Osteoblast (primary cell): ENCODE measurements at regions not wholly inside any gene's neighbourhood (a gene's known extent, or its start where the extent isn't known, plus 50 kb on each side); places are given as distances from the start of the nearest gene placed in this dataset.

Experiments
- DNase-seq: peaks from one replicate; pipeline ENCODE4 v3.0.0; 2011; ENCODE audit warnings: low spot score, mixed read lengths; ENCODE audit not compliant: insufficient read length; ENCODE audit errors: missing footprints
- H2AFZ ChIP-seq: 2 replicates; pipeline ENCODE4 v1.6.0; 2011; ENCODE audit warnings: mild to moderate bottlenecking, low read length
- H3K27ac ChIP-seq: 2 replicates; pipeline ENCODE4 v1.5.1; 2011; ENCODE audit warnings: mild to moderate bottlenecking, low read depth, low read length, moderate library complexity
- H3K27me3 ChIP-seq: 2 replicates; pipeline ENCODE4 v1.6.0; 2012; ENCODE audit warnings: mild to moderate bottlenecking, control low read depth, inconsistent platforms, low read length, moderate library complexity; ENCODE audit not compliant: insufficient read depth
- H3K36me3 ChIP-seq: 2 replicates; pipeline ENCODE4 v1.5.1; 2011; ENCODE audit warnings: mild to moderate bottlenecking, low read length, control low read depth, moderate library complexity; ENCODE audit not compliant: insufficient read depth
- H3K4me1 ChIP-seq: 2 replicates; pipeline ENCODE4 v1.5.1; 2011; ENCODE audit warnings: mild to moderate bottlenecking, low read length, control low read depth, moderate library complexity; ENCODE audit not compliant: insufficient read depth
- H3K4me2 ChIP-seq: 2 replicates; pipeline ENCODE4 v1.6.0; 2011; ENCODE audit warnings: mild to moderate bottlenecking, low read length; ENCODE audit not compliant: insufficient read depth
- H3K4me3 ChIP-seq: fragments of 200-600 bp; sonication (generic); 3 replicates; pipeline ENCODE4 v1.5.1; 2012; ENCODE audit warnings: mild to moderate bottlenecking, low read length, inconsistent platforms; ENCODE audit not compliant: insufficient read depth
- H3K79me2 ChIP-seq: 2 replicates; pipeline ENCODE4 v1.6.0; 2012; ENCODE audit warnings: mild to moderate bottlenecking, low read length, control low read depth, inconsistent platforms; ENCODE audit not compliant: insufficient read depth
- H3K9me3 ChIP-seq: 2 replicates; pipeline ENCODE4 v1.5.1; 2011; ENCODE audit warnings: low read depth, low read length, control low read depth
- H4K20me1 ChIP-seq: 2 replicates; pipeline ENCODE4 v1.6.0; 2012; ENCODE audit warnings: mild to moderate bottlenecking, low read length, control low read depth; ENCODE audit not compliant: insufficient read depth
- TF ChIP-seq, protein P1 (sequence below): IDR thresholded peaks from 2 replicates; pipeline ENCODE4 v1.5.1; 2011; ENCODE audit warnings: mild to moderate bottlenecking, low read depth, low read length, moderate library complexity; ENCODE audit errors: extremely low read depth

- H3K4me3 ChIP-seq, result no peak overlapping the region
- no peaks in the 10 kb centered on the region for H3K9me3 ChIP-seq
- H3K79me2 ChIP-seq, result no peaks in the 10 kb centered on the region
- no peak for DNase-seq
- TF ChIP-seq, protein P1, sequence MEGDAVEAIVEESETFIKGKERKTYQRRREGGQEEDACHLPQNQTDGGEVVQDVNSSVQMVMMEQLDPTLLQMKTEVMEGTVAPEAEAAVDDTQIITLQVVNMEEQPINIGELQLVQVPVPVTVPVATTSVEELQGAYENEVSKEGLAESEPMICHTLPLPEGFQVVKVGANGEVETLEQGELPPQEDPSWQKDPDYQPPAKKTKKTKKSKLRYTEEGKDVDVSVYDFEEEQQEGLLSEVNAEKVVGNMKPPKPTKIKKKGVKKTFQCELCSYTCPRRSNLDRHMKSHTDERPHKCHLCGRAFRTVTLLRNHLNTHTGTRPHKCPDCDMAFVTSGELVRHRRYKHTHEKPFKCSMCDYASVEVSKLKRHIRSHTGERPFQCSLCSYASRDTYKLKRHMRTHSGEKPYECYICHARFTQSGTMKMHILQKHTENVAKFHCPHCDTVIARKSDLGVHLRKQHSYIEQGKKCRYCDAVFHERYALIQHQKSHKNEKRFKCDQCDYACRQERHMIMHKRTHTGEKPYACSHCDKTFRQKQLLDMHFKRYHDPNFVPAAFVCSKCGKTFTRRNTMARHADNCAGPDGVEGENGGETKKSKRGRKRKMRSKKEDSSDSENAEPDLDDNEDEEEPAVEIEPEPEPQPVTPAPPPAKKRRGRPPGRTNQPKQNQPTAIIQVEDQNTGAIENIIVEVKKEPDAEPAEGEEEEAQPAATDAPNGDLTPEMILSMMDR, result no peak
- H4K20me1 ChIP-seq, result no peaks in the 10 kb centered on the region
- no peaks in the 10 kb centered on the region for H3K4me1 ChIP-seq
- H3K4me2 ChIP-seq, result no peak overlapping the region
- H3K36me3 ChIP-seq, result no peaks in the 10 kb centered on the region
- H2AFZ ChIP-seq, result no peak overlapping the region
- peaks cover 32% of the 10 kb centered on the region for H3K27me3 ChIP-seq
- H3K27ac ChIP-seq, result no peak overlapping the region
Observed at GRCh38 chr9:121587863-121588262, 63.6 kb upstream of the DAB2IP start.

- Histone ChIP-seq H3K4me2 (no peak overlapping the region), H3K27me3 (peaks cover 31% of the 10 kb centered on the region), H3K4me3 (no peak overlapping the region), H3K4me1 (no peaks in the 10 kb centered on the region), H3K9me3 (no peaks in the 10 kb centered on the region), H2AFZ (no peak overlapping the region), H3K27ac (no peak overlapping the region), H3K36me3 (no peaks in the 10 kb centered on the region), H4K20me1 (no peaks in the 10 kb centered on the region), H3K79me2 (no peaks in the 10 kb centered on the region)
- DNase-seq, result no peak
- TF ChIP-seq, protein P1, result no peak
Observed at GRCh38 chr9:121589986-121590385, 61.4 kb upstream of the DAB2IP start.

DNA sequence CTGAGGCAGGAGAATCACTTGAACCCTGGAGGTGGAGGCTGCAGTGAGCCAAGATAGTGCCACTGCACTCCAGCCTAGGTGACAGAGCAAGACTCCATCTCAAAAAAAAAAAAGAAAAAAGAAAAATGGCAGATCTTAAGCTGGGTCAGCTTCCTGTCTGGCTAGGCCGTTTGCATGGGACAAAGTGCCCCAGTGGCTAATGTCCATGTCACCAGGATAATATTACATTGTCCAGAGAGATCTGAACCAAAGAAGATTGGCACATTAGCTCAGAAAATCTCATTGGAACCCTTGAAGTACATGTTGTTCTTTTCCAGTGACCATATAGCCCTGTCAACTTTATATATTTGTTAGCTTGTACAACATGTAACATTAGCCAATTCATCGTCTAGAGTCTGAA is 59.2 kb upstream of the DAB2IP start:
- Histone ChIP-seq H3K27me3 (peaks cover 18% of the 10 kb centered on the region), H3K4me1 (no peaks in the 10 kb centered on the region), H3K4me2 (no peak overlapping the region), H3K36me3 (no peaks in the 10 kb centered on the region), H4K20me1 (no peaks in the 10 kb centered on the region), H2AFZ (no peak overlapping the region), H3K27ac (no peak overlapping the region), H3K9me3 (no peaks in the 10 kb centered on the region), H3K79me2 (no peaks in the 10 kb centered on the region), H3K4me3 (no peak overlapping the region)
- DNase-seq, result no peak
- TF ChIP-seq, protein P1, result no peak

DNA sequence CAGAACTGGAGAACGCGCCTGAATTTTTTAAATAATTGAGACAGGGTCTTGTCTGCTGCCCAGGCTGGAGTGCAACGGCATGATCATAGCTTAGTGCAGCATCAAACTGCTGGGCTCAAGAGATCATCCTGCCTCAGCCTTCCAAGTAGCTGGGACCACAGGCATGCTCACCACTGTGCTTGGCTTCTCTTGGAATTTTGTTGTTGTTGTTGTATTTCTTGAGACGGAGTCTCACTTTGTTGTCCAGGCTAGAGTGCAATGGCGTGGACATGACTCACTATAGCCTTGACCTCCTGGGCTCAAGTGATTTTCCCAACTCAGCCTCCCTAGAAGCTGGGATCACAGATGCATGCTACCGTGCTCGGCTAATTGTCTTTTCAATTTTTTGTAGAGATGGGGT is 58.4 kb upstream of the DAB2IP start:
- H3K4me3 ChIP-seq, result no peak overlapping the region
- H3K79me2 ChIP-seq, result no peaks in the 10 kb centered on the region
- DNase-seq, result no peak
- no peaks in the 10 kb centered on the region for H4K20me1 ChIP-seq
- H3K4me1 ChIP-seq, result no peaks in the 10 kb centered on the region
- no peaks in the 10 kb centered on the region for H3K9me3 ChIP-seq
- H3K36me3 ChIP-seq, result no peaks in the 10 kb centered on the region
- H3K4me2 ChIP-seq, result no peak overlapping the region
- no peak overlapping the region for H3K27ac ChIP-seq
- TF ChIP-seq, protein P1, result no peak
- no peak overlapping the region for H2AFZ ChIP-seq
- peaks cover 22% of the 10 kb centered on the region for H3K27me3 ChIP-seq
